Prostate gland (tissue), 2 donors: ENCODE measurements at regions not wholly inside any gene's neighbourhood (a gene's known extent, or its start where the extent isn't known, plus 50 kb on each side); places are given as distances from the start of the nearest gene placed in this dataset.
"Not testable (repeated sequence)": the region's sequence is repeated elsewhere in the genome, so short reads cannot be mapped to it uniquely, and the experiment has no call there.

Experiments
- POLR2A ChIP-seq: fragments of 450-650 bp; IDR thresholded peaks from one replicate; pipeline ENCODE4 v1.6.1; 2016; ENCODE audit warnings: antibody characterized with exemption, mild to moderate bottlenecking
- POLR2AphosphoS5 ChIP-seq: sonication (generic); formaldehyde crosslinking; IDR thresholded peaks from one replicate; pipeline ENCODE4 v1.6.1; 2017; ENCODE audit warnings: antibody characterized with exemption
- TF ChIP-seq, protein P1 (sequence below), 4 experiments: fragments of 200-600 bp in 2 of 4; fragments of 450-650 bp in 2 of 4; sonication (generic) in 2 of 4; IDR thresholded peaks; 1 replicate in 3 of 4; 2 replicates in 1 of 4; pipeline ENCODE4 v1.5.1; 2016 to 2019; ENCODE audit warnings: antibody characterized with exemption in 4 of 4, mild to moderate bottlenecking in 2 of 4, moderate library complexity in 2 of 4

DNA sequence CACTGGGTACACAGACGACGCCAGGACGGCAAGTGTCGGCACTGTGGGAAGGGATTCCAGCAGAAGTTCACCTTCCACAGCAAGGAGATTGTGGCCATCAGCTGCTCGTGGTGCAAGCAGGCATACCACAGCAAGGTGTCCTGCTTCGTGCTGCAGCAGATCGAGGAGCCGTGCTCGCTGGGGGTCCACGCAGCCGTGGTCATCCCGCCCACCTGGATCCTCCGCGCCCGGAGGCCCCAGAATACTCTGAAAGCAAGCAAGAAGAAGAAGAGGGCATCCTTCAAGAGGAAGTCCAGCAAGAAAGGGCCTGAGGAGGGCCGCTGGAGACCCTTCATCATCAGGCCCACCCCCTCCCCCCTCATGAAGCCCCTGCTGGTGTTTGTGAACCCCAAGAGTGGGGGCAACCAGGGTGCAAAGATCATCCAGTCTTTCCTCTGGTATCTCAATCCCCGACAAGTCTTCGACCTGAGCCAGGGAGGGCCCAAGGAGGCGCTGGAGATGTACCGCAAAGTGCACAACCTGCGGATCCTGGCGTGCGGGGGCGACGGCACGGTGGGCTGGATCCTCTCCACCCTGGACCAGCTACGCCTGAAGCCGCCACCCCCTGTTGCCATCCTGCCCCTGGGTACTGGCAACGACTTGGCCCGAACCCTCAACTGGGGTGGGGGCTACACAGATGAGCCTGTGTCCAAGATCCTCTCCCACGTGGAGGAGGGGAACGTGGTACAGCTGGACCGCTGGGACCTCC is 89.4 kb downstream of the LACC1 start:
- TF ChIP-seq, protein P1, sequence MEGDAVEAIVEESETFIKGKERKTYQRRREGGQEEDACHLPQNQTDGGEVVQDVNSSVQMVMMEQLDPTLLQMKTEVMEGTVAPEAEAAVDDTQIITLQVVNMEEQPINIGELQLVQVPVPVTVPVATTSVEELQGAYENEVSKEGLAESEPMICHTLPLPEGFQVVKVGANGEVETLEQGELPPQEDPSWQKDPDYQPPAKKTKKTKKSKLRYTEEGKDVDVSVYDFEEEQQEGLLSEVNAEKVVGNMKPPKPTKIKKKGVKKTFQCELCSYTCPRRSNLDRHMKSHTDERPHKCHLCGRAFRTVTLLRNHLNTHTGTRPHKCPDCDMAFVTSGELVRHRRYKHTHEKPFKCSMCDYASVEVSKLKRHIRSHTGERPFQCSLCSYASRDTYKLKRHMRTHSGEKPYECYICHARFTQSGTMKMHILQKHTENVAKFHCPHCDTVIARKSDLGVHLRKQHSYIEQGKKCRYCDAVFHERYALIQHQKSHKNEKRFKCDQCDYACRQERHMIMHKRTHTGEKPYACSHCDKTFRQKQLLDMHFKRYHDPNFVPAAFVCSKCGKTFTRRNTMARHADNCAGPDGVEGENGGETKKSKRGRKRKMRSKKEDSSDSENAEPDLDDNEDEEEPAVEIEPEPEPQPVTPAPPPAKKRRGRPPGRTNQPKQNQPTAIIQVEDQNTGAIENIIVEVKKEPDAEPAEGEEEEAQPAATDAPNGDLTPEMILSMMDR (IDR thresholded peaks at IDR 0.05): not testable (repeated sequence)
- TF ChIP-seq POLR2A, POLR2AphosphoS5: not testable (repeated sequence)
